Mononuclear cell (primary cell): ENCODE measurements at regions not wholly inside any gene's neighbourhood (a gene's known extent, or its start where the extent isn't known, plus 50 kb on each side); places are given as distances from the start of the nearest gene placed in this dataset.
"Not testable (repeated sequence)": the region's sequence is repeated elsewhere in the genome, so short reads cannot be mapped to it uniquely, and the experiment has no call there.

ENCODE experiments used
- H3K27me3 ChIP-seq: 2 replicates; pipeline ENCODE4 v1.6.0; 2011; ENCODE audit warnings: low read length, control low read depth; ENCODE audit not compliant: insufficient read depth
- H3K4me1 ChIP-seq: 2 replicates; pipeline ENCODE4 v1.5.1; 2011; ENCODE audit warnings: mild to moderate bottlenecking, low read length, control low read depth; ENCODE audit not compliant: insufficient read depth
- H3K4me3 ChIP-seq: 2 replicates; pipeline ENCODE4 v1.5.1; 2011; ENCODE audit warnings: mild to moderate bottlenecking, low read length, moderate library complexity
- H3K9me3 ChIP-seq: 2 replicates; pipeline ENCODE4 v1.5.1; 2011; ENCODE audit warnings: low read depth, mild to moderate bottlenecking, control low read depth, low read length

DNA sequence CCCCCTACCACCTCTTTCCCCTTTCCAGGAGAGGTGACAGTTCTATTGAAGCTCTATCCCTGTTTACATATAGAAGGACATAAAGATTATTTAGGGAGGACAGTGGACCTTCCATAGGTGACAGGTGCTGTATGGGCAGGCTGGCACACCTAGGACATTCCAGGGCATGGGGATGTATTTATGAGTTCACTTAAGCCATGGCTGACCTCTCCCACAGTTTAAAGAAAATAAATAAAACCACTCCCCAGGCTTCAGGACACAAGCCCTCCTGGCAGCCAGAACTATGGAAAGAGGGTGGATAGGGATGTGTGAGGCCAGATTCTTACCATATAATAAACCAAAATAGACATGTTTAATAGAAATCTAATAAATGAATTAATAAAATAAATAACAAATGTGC lies 85.6 kb upstream of the HOXC13 start:
- H3K27me3 ChIP-seq: peaks cover 28% of the 10 kb centered on the region
- no peaks in the 10 kb centered on the region for H3K4me1 ChIP-seq
- H3K9me3 ChIP-seq: no peaks in the 10 kb centered on the region
- no peak overlapping the region for H3K4me3 ChIP-seq

DNA sequence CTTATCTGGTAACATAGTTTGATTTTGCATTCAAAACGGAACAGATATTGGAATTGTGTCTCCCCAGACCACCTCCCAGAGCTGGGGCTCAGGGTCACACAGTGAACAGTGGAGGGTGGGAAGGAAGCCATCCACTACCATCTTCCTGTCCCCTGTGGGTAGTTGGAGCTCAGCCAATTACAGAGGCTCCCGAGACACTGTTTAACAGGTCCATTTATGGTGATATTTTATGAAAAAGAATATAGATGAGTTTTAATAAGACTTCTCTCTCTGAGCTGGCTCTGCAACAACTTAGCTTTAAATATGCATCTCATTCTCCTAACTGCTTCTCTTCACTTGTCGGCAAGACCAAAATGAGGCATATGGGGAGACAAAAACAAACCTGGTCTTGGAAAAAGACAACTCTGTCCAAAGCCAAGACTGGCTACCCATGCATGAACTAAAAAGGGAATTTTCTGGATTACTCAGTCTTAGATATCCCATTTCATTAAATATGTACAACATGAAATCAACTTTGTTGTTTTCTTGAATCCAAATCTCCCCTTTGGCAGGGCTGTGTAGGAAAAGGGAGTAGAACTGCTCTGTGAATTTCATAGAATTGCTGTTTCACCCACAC lies 83.8 kb upstream of the HOXC13 start:
- Histone ChIP-seq H3K4me1 (no peaks in the 10 kb centered on the region), H3K27me3 (peaks cover 32% of the 10 kb centered on the region), H3K9me3 (no peaks in the 10 kb centered on the region), H3K4me3 (no peak overlapping the region)

DNA sequence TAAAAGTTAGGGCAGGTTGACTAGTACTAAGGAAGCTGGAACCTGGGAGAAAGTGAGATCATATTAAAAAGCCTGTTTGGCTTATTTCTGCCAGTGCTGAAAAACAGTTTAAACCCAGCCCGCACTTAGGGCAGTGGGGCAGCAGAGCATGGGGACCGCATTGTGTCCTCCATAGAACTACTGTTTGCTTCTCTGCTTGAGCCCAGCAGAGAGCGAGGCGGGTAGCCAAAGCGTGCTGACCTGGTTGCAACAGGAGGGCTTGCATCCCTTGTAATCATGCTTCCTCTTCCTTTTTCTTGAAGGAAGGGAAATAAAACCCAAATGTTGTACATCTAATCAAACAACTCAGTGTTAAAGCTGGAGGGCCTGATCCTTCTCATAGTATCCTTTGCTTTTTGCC lies 82.5 kb upstream of the HOXC13 start:
- Histone ChIP-seq H3K27me3 (peaks cover 24% of the 10 kb centered on the region), H3K9me3 (no peaks in the 10 kb centered on the region), H3K4me1 (no peaks in the 10 kb centered on the region), H3K4me3 (no peak overlapping the region)

DNA sequence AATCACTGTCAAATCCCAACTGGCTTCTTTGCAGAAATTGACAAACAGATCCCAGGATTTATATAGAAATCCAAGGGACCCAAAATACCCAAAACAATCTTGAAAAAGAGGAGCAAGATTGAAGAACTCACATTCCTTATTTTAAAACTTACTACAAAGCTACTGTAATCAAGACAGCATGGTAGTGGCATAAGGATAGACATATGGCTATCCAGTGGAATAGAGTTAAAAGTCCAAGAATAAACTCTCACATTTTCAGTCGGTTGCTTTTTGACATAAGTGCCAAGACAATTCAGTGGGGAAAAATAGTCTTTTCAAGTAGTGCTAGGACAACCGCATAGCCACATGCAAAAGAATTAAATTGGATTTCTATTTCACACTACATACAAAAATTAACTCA lies 81.0 kb upstream of the HOXC13 start:
- Histone ChIP-seq H3K4me3 (no peak overlapping the region), H3K9me3 (no peaks in the 10 kb centered on the region), H3K4me1 (no peaks in the 10 kb centered on the region), H3K27me3 (peaks cover 24% of the 10 kb centered on the region)

DNA sequence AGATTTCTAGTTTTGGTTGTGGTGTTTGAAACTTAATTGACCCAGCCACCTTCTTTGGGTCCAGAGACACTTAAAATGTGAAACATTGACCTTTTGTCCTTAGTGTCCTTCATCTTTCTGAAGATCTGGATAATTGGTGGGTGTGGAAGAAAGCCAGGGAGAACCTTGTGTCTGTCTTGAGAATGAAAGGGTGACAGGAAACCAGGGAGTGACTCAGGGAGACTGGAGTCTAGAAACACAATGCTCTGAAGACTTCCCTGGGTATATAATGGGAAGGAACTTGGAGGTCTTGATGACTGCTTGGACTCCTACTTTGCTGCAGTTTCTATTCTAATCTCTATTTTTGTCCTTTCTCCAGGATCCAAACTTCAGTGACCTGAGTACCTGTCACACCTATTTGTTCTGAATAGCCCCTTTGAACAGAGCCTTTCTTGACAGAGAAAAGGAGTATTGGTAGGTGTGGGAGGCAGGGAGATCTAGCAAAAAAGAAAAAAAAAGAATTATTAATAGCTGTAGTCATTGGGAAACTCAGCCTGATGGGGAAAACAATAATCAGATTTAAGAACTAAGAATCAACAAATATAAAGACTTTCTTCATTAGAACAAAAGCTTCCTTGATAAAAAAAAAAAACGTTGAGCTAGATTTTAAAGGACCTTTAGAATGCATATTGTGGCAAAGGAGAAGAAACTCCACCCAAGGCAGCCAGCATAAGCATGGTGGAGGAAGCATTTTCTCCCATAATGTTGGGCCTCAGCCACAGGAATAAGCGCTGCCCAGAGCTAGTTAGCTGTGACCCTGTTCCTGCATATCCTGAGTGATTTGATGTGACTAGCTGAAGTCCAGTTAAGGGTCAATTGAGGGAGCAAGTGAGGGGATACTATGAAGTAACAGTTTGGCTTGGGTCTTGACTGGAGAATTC lies 77.9 kb upstream of the HOXC13 start:
- no peaks in the 10 kb centered on the region for H3K4me1 ChIP-seq
- H3K27me3 ChIP-seq: peaks cover 24% of the 10 kb centered on the region
- H3K9me3 ChIP-seq: no peaks in the 10 kb centered on the region
- H3K4me3 ChIP-seq: no peak overlapping the region

DNA sequence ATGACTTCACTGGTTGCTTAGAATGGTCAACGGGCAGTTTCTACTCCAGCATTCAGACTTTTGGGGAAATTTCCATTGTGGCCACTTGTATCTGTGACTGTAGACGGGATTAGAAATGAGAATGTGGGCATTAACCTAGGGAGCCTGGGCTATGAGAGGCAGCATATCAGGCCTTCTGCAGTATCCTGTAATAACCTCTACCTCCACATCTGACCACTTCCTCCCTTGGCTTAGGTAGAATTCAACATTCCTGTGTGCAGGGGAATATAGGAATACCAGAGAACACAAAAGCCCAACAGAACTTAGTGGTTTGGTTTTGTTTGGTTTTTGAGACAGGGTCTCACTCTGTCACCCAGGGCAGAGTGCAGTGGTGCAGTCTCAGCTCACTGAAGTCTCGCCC lies 76.4 kb upstream of the HOXC13 start:
- Histone ChIP-seq H3K4me3 (no peak overlapping the region), H3K4me1 (no peaks in the 10 kb centered on the region), H3K9me3 (no peaks in the 10 kb centered on the region), H3K27me3 (peaks cover 24% of the 10 kb centered on the region)

DNA sequence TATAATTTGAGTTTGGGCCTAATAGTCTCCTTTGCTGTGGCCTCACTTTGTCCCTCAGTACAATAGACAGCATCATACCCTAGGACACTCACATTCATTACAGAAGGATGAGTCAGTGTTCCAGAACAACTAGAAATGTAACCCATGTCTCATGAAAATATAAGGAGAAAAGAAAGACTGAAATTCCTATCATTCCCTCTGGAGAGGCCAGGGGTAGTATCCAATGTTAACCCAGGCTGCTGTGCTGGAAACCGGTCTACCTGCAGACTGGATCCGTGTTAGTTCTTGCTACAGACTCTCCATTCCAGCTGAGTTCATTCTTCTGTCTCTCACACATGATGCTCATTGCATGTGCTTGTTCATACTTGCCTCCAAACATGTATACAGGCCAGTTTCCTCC lies 75.8 kb upstream of the HOXC13 start:
- no peaks in the 10 kb centered on the region for H3K4me1 ChIP-seq
- H3K4me3 ChIP-seq: no peak overlapping the region
- no peaks in the 10 kb centered on the region for H3K9me3 ChIP-seq
- peaks cover 20% of the 10 kb centered on the region for H3K27me3 ChIP-seq

DNA sequence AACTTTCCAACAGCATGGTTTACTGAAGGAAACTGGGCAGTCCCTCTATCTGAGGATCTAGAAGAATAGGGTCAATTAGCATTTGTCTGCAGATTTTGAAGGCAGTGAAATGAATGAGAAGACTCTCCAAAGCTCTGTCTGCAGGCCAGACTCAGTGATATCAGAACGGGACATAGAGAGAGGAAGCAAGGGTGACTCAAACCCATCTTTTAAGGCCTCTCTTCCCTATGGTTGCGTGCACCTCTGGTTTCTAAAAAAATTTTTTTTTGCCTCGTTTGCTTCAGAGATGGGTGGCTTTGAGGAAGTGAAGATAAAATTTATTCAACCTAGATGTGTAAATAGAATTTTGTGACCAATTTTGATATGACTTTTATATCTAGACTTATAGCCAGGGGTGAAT lies 71.9 kb upstream of the HOXC13 start:
- H3K4me1 ChIP-seq: no peaks in the 10 kb centered on the region
- no peaks in the 10 kb centered on the region for H3K9me3 ChIP-seq
- H3K4me3 ChIP-seq: no peak overlapping the region

DNA sequence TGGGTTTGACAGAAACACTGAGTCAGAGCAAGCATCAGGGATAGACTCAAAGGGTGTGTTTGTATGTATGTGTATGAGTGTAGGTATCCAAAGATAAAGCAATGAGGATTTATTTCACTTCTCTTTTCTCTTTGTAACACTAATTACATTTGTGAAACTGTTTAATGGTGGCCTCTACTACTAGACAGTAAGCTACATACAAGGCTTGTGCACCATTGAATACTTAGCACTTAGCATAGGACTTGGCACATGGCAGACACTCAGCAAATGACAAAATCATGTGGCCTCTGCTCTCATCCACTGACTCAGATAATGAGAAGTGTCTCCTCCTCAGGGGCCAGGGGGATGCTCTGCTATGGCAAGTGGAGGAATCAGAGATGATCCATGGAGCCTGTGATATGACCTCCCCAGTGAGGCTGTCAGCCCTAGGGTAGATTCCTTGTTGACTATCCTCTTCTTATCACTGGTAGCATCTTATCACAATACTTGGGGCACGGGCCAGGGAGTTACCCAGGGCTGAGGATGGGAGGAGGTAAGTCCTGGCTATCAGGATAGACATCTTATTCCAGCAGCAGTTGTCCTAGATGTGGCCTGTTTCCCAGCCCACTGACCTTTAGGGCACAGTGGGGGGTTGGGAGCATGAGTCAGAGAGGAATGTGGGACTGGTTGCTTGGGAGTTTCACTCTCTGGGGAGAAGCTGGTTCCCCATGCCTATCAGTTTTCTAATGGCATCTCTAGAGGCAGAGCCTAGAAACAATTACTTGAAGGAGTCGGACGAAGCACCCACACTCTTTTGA lies 71.2 kb upstream of the HOXC13 start:
- no peaks in the 10 kb centered on the region for H3K4me1 ChIP-seq

More for the DNA sequence above, 71.9 kb upstream of the HOXC13 start:
- peaks cover 35% of the 10 kb centered on the region for H3K27me3 ChIP-seq

DNA sequence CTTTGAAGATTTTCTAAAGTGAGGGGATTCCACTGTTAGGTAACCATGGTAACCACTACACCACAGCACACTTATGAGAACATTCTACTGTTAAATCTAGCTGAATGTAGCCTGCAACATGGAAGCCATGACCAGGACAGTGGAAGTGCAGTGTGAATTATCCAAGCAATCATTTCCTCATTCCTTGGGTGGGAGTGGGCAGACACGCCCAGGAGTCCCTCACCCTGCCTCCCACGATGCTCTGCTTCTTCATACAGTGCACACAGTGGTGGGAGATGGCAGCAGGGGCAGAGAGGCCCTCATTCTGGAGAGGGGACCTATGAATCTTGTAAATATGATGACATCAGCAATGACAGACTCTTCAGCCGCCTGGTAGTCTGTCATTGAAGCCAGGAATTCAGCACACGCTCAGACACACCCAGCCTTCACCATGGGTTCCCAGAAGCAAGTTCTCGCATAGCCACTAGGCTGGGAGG lies 70.1 kb upstream of the HOXC13 start:
- H3K9me3 ChIP-seq: no peaks in the 10 kb centered on the region
- peaks cover 46% of the 10 kb centered on the region for H3K27me3 ChIP-seq
- H3K4me3 ChIP-seq: no peak overlapping the region
- H3K4me1 ChIP-seq: no peaks in the 10 kb centered on the region

More for the DNA sequence above, 71.2 kb upstream of the HOXC13 start:
- H3K4me3 ChIP-seq: no peak overlapping the region
- no peaks in the 10 kb centered on the region for H3K9me3 ChIP-seq
- peaks cover 38% of the 10 kb centered on the region for H3K27me3 ChIP-seq

DNA sequence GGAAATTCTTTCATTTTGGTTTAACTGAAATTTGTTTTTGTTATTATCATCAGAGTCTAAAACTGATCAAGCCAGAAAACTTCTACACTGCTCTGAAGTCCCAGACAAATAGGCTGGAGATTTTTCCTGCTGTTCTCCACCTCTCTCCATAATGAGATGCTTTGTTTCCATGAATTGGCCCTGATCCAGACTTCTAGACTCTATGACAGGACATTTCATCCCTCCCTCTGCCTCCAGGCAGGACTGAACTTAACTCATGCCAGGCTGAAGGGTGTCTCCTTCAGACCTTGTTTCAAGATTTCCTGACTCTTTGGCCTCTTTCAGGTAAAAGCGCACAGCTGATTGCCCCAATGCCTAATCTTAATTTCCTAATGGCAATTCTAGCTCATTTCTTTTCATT lies 69.1 kb upstream of the HOXC13 start:
- Histone ChIP-seq H3K4me1 (no peaks in the 10 kb centered on the region), H3K9me3 (no peaks in the 10 kb centered on the region), H3K27me3 (peaks cover 44% of the 10 kb centered on the region), H3K4me3 (no peak overlapping the region)

DNA sequence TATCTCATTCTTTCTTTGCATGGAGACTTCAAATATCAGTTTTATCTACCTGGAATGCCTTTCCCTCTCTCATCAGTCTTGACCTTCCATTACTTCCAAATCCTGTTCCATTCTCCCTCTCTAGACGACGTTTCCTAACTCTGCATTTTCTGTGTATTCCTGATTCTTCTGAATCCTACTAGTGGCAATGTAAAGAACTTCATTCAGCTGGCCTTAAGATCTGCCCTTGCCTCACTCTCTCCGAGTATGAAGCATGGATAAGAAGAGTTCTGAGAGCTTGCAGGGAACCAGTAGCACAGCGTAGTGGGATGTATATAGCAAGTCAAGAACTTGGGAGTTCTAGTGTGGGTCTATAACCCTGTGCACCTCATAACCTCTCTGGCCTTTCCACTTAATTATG lies 68.5 kb upstream of the HOXC13 start:
- H3K27me3 ChIP-seq: peaks cover 39% of the 10 kb centered on the region
- H3K4me3 ChIP-seq: no peak overlapping the region
- H3K9me3 ChIP-seq: no peaks in the 10 kb centered on the region
- no peaks in the 10 kb centered on the region for H3K4me1 ChIP-seq

DNA sequence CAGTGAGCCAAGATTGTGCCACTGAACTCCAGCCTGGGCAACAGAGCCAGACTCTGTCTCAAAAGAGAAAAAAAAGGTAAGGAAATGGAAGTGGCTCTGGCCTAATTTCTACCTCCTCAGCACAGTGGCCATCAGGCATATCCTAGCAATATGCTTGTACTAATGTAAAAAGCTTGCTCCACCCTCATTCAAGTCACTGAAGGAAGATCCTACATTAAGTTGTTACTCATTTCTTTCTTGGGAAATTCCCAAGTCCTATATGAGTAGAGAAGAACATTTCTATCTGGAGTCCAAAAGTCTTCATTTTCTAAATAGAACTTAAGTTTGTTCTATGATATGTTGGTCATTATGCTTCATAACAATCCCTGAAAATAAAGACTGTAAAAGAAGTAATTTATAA lies 67.3 kb upstream of the HOXC13 start:
- Histone ChIP-seq H3K4me1 (no peaks in the 10 kb centered on the region), H3K4me3 (no peak overlapping the region), H3K27me3 (peaks cover 44% of the 10 kb centered on the region), H3K9me3 (no peaks in the 10 kb centered on the region)

DNA sequence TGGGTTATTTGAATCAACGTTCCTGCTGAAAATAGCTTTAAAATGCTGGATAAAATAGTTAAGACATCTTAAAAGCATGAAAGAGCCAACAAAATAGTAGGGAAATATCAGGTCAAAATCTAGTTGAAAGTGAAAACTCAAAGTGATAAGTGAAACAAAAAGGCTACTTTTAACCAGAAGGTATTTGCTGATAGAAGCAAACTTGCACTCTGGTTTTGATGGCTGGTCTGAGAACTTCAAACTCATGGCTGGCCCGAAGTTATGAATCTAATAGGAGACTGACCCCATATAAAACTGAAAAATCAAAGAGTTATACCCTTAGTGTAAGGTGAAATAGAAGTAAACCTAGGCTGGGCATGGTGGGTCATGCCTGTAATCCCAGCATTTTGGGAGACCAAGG lies 66.3 kb upstream of the HOXC13 start:
- Histone ChIP-seq H3K9me3 (no peaks in the 10 kb centered on the region), H3K27me3 (peaks cover 47% of the 10 kb centered on the region), H3K4me1 (no peaks in the 10 kb centered on the region), H3K4me3 (no peak overlapping the region)

DNA sequence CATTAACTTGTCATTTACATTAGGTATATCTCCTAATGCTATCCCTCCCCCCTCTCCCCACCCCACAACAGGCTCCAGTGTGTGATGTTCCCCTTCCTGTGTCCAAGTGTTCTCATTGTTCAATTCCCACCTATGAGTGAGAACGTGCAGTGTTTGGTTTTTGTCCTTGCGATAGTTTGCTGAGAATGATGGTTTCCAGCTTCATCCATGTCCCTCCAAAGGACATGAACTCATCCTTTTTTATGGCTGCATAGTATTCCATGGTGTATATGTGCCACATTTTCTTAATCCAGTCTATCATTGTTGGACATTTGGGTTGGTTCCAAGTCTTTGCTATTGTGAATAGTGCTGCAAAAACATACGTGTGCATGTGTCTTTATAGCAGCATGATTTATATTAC lies 60.7 kb upstream of the HOXC13 start:
- H3K9me3 ChIP-seq, H3K4me3 ChIP-seq, H3K4me1 ChIP-seq: not testable (repeated sequence)
- peaks cover 38% of the 10 kb centered on the region for H3K27me3 ChIP-seq
